ENCODE measurements at regions not wholly inside any gene's neighbourhood (a gene's known extent, or its start where the extent isn't known, plus 50 kb on each side); places are given as distances from the start of the nearest gene placed in this dataset.

DNA sequence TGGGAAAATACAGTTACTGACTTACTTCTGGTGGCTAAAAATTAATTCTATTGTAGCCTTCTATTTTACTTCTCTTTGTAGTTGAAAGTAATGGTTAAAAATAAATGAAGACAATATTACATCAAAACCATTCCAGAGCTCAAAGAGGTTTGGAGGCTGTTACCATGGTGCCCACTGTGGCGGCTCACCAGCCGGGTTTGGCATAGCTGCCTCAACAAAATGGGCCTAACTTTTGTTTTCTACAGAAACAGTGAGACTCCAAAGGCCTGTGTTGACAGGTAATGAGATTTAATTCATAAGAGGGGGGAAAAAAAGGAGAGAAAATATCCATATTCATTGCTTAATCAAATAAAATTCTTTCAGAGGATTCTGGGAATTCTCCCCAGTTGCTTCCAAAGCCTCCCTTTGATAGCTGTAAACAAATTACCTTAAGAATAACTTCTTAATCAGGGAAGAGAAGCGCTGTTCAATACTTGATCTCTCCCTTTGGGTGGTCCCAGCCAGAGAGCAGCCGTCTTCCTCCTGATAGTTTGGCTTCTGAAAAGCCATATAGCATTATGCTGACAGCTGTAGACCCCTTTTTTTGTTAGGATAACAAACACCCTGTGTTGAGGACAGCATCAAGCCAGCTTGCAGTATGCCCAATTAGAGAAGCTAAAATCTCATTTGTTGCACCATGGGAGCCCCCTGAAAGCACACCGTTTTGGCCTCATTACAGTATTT, 266.8 kb downstream of the NEDD1 start:
- DNase-seq (ENCODE audit: low read depth in 2 of 3, low spot score in 1 of 3), result no peak

GRCh38 chr12:97177481-97177880, 270.4 kb downstream of the NEDD1 start:
- no peak for DNase-seq (ENCODE audit: low read depth in 2 of 3, low spot score in 1 of 3)

DNA sequence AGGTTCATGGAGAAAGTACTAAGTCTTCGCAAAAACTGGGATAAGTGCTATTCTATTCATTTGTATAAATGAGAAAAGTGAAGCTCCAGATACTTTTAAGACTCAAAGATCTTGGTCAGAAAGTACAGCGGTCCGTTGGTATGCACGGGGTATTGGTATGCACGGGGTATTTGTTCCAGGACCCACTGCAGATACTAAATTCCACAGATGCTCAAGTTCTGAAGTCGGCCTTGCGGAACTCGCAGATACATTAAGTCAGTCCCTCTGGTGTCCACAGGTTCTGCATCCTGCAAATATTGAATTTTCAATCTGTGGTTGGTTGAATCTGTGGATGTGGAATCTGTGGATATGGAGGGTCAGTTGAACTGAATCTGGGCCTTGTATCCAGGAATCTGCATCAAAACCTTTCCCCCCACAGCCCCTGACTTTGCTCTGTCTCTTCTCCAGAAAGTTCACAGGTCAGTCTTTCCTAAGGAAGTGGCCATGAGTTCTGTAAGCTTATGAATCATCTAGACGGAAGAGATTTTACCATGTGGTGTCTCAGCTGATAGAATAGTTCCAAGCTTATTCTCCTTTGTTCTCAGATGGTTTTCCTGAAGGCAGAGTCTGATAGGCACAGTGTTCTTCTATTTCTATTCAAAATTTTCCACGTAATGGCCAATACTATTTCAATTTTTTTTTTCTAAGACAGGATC, 274.7 kb downstream of the NEDD1 start:
- no peak for DNase-seq (ENCODE audit: low read depth in 2 of 3, low spot score in 1 of 3)

DNA sequence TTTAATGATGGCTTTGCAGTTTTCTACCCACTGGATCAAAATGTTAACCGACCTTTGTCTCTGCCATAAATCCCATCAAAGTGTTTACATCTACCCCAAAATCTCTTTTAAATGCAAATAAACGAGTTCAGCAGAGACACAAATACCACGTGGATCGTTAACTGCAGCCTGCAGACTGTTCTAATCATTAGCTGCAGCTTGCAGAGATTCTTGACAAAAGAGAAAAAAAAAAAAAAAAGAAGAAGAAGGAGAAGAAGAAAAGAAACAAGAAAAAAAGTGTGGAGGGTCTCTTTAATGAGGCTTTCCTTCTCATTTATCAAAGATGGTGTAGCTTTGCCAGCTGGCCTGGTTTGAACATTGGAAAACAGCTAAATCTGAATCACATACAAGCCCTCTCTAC, 275.7 kb downstream of the NEDD1 start:
- no peak for DNase-seq (ENCODE audit: low read depth in 2 of 3, low spot score in 1 of 3)

DNA sequence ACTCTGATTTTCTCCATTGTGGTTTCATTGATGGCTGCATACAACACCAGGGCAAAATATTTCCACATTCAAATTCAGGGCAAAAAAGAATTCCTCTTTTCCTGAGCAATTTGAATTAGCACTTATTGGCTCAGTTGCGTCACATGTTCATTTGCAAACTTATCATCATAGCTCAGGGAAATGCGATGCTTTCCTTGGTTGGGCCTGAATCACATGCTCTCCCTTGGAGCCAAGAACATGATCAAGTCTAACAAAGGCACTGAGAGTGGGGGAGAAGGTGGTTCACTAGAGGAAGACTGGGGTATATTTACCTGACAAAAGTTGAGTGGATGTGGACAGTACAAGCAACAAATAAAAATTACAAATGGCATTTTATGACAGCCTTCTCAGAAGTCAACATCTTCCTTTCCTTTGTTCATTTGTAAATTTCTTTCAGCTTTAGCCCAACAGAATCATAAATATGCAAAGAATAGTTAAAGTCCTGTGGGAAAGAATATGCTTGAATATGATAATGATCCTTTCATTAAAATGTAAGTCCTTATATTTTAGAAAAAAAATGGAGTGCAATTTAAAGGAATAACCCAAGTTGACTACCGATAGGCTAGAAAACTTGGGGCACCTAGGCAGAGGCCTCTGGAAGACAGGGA, 277.2 kb downstream of the NEDD1 start:
- no peak for DNase-seq (ENCODE audit: low read depth in 2 of 3, low spot score in 1 of 3)

DNA sequence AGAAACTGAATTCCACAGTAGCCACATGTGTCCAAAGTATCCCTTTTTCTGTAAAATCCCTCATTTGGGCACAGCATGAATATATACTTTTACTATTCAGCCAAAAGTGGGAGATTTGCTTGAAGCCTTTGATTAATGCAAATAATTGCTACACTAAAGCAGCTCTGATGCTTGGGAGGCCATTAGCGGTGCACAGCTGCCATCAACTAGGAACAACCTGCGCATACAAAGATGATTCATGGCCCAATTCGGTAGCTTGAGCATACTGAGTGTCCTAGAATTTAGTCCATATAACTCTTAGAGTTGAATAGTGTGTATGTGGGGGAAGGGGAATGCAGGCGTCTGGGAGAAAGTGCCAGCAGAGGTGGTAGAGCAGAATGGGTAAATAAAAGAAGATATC, 277.0 kb upstream of the RMST start:
- DNase-seq (ENCODE audit: low read depth in 2 of 3, low spot score in 1 of 3), result no peak

DNA sequence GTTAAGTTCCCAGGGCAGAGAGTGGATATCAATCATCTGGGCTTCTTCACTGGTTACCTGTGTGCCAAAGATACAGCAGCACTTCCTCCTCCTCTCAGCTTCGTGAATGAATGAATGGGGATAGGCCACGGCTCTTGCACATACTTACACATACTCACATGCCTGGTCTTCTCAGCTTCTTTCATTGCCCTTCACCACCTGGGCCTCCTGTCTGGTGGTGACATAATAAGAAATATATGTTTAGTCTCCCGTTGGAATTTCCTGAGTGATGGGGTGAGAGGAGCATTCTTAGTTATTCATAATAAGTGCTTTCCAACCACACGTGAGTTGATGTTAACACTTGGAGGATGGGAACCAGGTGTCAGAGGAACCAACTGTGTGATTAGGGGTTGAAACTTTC, 268.1 kb upstream of the RMST start:
- DNase-seq (ENCODE audit: low read depth in 2 of 3, low spot score in 1 of 3), result no peak

GRCh38 chr12:97200181-97200580, 262.4 kb upstream of the RMST start:
- DNase-seq (ENCODE audit: low read depth in 2 of 3, low spot score in 1 of 3), result no peak

DNA sequence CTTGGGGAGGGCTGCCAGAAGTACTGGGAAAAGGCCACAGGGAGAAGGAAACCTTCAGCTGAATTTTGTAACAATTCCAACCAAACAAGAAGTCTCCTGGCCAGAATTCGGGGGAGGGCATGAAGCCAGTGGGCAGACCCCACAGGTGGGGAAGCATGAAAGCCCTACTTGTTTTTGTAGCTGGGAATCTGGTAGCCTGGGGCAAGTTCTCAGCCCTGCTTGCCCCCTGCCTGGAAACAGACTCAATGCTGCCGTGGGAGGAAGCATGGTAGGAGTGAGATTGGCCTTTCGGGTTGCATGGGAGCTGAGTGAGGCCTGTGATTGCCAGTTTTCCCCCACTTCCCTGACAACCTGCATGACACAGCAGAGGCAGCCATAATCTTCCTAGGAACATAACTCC, 259.2 kb upstream of the RMST start:
- no peak for DNase-seq (ENCODE audit: low read depth in 2 of 3, low spot score in 1 of 3)

GRCh38 chr12:97209997-97210396, 252.6 kb upstream of the RMST start:
- DNase-seq (ENCODE audit: low read depth in 2 of 3, low spot score in 1 of 3), result no peak

DNA sequence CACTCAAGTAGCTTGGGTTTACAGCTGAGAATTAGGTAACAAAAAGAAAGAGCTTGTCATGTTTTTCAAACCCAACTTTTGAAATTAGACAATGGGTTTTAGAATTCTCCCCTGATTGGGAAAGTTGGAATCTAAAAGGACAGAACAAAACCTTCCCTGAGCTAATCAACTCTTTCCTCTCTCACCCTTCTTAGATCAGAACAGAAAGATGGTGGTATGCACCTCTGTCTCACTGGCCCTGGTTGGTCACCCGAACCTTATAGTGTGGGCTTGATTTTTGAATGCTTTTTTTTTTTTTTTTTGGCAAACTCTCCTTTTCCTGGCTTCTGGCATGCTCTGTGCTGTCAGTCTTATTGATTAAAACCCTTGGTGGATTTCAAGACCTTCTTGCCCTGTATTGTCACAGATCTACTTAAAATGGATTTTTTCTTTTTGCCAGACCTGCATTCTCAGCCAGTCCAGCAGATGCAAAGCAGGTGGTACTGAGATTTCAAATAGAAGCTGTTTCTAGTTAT, 251.1 kb upstream of the RMST start:
- no peak for DNase-seq (ENCODE audit: low read depth in 2 of 3, low spot score in 1 of 3)

- DNase-seq (ENCODE audit: low read depth in 2 of 3, low spot score in 1 of 3), result no peak
Measured at GRCh38 chr12:97216848-97217247, 245.8 kb upstream of the RMST start.

- DNase-seq (ENCODE audit: low read depth in 2 of 3, low spot score in 1 of 3), result no peak
Measured at GRCh38 chr12:97222391-97222790, 240.2 kb upstream of the RMST start.

GRCh38 chr12:97223419-97223818, 239.2 kb upstream of the RMST start:
- no peak for DNase-seq (ENCODE audit: low read depth in 2 of 3, low spot score in 1 of 3)

DNA sequence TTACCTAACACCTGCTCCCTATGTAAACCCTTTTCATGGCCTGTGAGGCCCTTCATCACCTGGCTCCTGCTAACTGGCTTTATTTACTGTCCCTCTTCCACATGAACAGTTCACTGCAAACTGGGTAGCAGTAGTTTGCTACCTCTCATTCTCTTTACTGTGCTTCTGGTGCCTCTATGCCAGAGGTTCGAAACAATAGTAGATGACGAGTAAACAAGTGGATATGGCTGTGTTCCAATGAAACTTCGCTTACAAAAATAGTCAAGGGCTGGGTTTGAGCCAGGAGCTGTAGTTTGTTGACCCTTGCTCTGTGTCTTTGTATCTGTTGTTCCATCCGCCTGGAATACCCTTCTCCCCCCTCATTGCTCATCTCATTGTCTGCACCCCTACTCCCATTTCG, 233.6 kb upstream of the RMST start:
- DNase-seq (ENCODE audit: low read depth in 2 of 3, low spot score in 1 of 3), result no peak

GRCh38 chr12:97235102-97235501, 227.5 kb upstream of the RMST start:
- DNase-seq (ENCODE audit: low read depth in 2 of 3, low spot score in 1 of 3), result no peak

DNA sequence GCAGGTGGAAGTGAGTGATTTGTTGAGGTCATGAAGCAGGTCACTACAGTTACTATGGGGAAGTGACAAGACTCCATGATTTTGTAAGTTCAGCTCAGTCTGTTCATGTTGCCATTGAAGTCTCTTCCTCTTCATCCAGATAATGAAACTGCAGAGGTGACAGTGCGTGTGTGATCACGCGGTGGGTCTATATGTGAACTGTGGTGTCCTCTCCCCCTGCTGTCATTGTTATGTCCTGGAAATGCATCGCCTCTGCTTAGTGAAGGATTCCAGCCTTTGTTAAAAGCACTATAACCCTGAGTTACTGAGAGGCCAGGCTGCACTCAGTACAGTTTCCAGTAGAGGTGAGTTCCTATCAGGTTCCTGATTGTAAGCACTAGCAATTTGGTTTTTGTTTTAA, 216.2 kb upstream of the RMST start:
- no peak for DNase-seq (ENCODE audit: low read depth in 2 of 3, low spot score in 1 of 3)

GRCh38 chr12:97250483-97250882, 212.1 kb upstream of the RMST start:
- no peak for DNase-seq (ENCODE audit: low read depth in 2 of 3, low spot score in 1 of 3)

DNA sequence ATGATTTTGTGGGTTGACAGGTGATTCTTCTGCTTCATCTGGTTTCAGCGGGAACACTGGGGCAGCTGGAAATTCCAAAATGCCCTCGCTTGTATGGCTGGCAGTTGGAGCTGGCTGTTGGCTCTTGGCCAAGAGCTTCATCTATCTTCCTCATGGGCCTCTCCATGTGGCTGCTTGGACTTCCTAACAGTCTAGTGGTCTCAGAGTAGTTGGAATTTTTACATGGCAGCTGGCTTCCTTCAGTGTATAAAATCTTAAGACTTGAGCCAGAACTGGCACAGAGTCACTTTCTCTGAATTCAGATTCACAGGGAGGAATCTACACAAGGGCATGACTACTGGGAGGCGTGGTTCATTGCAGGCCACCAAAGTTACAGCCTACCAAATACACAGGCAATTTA, 204.9 kb upstream of the RMST start:
- no peak for DNase-seq (ENCODE audit: low read depth in 2 of 3, low spot score in 1 of 3)

DNA sequence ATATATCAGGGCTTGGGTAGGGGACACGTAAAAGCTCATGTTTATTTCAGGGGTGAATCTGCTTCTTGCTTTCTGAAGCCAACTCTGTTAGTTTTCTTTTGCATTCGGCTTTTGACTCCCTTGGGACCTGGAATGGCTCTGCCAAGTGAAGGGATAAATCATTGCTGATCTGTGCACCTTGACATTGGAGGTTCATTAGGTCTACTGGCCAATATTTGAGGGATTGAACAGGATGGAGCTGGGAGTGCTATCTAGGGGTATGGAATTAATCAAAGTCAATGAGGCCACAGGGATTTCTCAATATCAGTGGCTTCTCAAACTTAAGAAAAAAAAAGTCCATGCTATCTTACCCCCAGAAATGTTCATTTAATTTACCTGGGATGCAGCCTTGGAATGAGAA, 203.5 kb upstream of the RMST start:
- no peak for DNase-seq (ENCODE audit: low read depth in 2 of 3, low spot score in 1 of 3)

GRCh38 chr12:97260786-97261185, 201.8 kb upstream of the RMST start:
- DNase-seq (ENCODE audit: low read depth in 2 of 3, low spot score in 1 of 3), result no peak

GRCh38 chr12:97267166-97267565, 195.4 kb upstream of the RMST start:
- no peak for DNase-seq (ENCODE audit: low read depth in 2 of 3, low spot score in 1 of 3)

All from stimulated activated CD4-positive, alpha-beta T cell treated with anti-CD3 and anti-CD28 coated beads, Interleukin-12 subunit alpha, Interleukin-12 subunit beta, amount 100 ng/mL, for 48 hours (primary cell).